DMS153 treated with DMSO at 0.1 percent for 48 hours (cell line): ENCODE measurements at regions not wholly inside any gene's neighbourhood (a gene's known extent, or its start where the extent isn't known, plus 50 kb on each side); places are given as distances from the start of the nearest gene placed in this dataset.
"Not testable (repeated sequence)": the region's sequence is repeated elsewhere in the genome, so short reads cannot be mapped to it uniquely, and the experiment has no call there.

Experiments used
- DNase-seq: peaks from one replicate; lab custom pipeline; 2025; ENCODE audit not compliant: unreplicated experiment; lab: John Stamatoyannopoulos, UW

DNA sequence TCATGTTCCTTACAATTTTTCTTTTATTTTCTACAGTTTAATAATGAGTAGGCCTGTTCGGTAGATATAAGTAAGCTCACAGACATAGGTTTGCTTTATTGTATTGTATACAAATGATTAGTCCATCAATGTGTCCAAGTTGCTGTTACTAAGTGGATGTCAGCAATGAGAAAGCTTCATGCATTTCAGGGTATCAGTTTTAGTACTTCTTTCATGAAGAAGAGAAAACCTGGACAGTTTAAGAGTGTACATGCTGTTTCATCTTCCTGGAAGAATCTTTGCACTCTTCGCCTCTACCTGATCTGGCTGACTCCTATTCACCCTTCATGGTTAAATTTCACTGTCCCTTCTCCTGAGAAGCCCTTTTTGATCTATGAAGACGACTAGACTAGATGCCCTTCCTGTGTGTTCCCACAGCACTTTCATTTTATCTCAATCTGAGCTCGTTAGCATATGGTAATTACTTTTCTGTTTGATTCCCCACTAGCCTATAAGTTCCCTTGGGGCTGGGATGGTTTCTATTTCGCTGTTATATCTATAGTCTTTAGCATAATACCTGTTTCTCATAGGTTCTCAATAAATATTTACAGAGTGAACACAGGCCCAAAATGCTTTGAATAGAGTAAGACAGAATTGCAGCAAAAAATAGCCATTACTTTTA, 70.7 kb downstream of the CETN3 start:
- no peak for DNase-seq

DNA sequence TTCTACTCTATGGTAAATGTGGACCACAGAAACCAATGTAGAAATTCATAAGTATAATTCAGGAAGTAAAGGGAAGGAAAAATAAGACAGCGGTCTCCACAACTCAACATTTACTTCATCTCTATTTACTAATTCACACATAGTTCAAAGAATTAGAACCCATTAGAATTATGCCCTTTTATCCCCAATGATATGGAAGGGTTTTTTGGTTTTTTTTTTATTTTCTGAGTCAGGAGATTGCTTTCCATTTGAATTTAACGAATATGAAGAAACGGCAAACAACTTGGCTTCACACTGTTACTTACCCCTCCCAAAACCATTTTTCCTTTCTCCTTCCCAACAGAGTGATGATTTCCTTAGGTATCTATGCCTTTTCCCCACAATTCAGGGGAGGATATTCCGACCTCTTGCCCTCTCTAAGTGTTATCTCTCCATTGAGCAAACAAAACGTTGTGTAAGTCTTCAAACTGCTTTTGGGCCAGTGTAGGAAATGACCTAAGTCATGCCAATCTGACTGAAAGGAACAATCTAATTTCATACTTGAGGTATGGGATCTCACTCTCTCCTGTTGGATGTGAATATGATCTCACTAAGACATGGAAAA, 72.0 kb downstream of the CETN3 start:
- DNase-seq: no peak

DNA sequence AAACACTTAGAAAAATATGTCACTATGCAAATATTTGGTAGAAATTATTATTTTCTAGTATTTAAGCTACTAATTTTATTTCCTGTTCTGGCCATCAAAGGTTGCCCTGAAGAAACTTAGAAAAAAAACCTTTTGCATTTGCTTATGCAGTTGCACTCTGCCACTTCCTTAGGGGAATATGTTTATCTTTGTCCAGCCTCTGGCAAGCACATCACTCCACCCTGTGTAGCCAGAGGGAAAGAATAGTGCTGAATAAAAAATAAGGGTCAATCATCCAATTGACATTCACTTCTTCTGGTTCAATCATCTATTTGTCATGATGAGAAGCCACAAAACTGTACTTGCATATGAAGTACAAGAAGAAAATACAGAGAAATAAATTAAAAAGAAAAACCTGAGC, 72.8 kb downstream of the CETN3 start:
- DNase-seq: no peak

DNA sequence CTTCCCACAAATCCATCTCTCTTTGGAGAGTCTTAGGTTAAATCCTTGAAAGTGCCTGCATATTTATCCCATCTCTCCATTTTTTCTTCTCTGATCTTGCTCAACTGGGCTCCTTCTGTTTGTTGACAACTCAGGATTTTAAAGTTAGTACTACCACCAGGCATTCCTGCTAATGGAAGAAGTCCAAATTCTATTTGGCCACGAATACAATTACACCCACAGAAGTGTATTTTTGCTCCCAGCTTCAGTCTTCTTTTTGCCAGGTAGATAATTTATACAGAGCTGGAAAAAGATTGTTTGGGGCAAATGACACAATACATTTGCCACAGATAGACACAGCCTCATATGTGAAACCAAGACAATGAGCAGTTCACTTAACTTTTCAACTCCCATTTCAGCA, 74.8 kb downstream of the CETN3 start:
- no peak for DNase-seq

DNA sequence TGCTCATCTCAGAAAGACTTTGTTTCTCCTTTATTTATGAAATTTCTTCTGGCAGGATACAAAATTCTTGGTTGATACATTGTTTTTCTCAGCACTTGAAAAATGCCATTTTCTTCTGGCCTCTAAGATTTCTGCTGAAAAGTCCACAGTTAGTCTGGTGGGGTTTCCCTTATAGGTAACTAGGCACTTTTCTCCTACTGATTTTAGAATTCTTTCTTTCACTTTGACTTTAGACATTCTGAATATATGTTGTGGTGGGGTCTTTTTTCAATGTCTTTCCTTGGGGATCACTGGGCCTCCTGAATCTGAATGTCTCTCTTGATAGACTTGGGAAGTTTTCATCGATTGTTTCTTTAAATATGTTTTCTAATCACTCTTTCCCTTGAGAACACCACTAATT, 79.6 kb downstream of the CETN3 start:
- no peak for DNase-seq

DNA sequence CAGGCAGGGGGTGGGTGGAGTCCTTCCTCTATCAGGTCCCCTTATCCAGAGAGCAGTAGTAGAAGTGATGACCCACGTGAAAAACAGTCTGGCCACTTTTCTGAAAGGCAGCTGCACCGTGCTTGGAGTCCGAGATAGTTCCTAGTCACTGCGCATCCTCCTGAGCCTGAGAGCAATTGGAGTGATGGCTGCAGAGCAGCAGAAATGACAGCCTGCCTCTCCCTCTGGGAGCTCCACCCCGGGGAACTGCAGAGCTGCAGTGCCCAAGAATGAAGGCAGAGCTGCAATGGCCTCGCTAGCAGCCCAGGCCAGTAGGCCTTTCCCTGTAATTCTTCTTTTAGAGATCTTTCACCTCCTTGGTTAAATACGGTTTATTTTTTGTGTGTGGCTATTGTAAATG, 82.6 kb downstream of the CETN3 start:
- DNase-seq: no peak

DNA sequence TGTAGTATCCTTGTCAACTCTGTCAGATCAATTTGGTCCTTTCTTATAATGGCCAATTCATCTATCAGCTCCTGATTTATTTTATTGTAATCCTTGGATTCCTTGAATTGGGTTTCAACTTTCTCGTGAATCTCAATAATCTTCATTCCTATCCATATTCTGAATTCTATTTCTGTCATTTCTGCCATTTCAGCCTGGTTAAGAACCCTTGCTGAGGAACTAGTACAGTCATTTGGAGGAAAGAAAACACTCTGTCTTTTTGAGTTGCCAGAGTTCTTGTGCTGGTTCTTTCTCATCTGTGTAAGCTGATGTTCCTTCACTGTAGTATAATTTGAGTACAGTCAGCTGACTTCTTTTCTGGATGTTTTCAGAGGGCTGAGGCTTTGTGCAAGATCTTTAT, 84.5 kb downstream of the CETN3 start:
- DNase-seq: no peak

DNA sequence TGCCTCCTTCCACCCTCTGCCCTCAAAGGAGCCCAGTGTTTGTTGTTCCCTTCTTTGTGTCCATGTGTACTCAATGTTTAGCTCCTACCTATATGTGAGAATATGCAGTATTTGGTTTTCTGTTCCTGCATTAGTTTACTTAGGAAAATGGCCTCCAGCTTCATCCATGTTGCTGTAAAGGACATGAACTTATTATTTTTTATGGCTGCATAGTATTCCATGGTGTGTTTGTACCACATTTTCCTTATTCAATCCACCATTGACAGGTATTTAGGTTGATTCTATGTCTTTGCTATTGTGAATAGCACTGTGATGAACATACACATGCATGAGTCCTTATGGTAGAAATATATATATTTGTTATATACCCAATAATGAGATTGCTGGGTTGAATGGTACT, 89.2 kb downstream of the CETN3 start:
- DNase-seq: not testable (repeated sequence)

DNA sequence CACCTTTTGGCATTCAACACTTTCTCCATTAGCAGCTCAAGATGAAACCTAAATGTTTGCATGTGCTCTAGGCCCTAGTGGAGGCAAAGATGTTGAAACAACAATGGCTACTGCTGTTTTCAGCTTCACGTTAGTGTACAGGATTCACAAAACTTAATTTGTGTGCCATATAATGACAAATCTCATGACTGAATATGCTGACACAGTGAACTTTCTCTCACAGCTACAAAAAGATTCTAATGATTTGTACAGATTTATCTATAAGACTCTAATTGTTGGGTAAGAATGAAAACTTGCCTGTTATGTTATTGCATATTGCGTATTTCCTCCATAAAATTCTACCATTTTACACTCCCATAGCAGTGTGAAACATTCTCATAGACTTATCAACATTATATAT, 97.5 kb downstream of the CETN3 start:
- no peak for DNase-seq

DNA sequence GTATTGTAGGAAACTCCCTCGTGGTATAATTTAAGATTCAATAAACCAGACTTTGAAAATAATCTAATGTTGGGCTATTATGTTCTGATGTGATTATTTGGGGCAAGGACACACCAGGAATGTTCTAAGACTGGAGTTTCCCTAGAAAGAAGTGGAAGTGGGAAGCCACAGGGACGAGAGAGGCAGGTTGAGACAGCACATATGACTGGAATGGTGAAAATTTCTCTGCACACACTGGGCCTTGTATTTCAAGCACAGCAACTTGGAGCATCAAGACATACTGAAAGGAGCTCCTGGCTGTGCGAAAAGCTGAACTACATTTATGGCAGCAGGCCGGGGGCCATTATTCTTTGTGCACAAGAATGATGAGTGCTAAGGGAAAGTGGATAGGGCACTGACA, 98.2 kb downstream of the CETN3 start:
- DNase-seq: no peak

DNA sequence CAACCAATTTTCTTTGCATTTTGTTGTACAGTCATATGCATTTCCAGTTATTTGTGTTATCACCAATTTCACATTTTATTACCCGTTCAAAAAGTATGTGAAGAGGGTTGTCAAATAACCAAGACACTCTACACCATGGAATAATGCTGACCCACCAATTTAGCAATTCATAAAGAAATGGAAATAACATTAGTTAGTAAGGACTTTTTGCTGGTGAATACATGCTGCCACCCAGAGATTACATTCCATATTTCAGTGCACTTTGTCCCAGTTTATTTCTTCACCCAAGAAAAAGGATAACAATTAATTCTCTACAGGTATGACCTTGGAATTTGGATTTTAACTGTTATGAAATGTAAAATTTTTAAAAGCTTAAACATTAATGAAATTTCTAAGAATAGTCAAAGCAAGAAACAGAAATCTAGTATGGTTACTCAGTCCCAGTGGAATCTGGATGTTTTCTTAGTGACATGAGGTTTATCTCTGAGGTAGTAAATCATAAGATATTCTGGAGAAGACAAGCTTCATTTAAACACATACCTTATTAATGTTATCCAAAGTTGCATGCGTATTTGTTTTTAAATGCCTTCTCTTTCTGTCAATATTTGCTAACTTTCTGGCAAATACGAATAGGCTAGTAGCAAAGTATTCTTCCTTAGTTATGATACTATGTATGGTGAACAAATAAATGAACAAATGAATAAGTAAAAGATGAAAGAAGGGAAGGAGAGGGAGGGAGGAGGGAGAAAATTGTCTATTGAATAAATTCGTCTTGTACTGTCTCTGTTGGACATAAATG, 100.6 kb downstream of the CETN3 start:
- DNase-seq: no peak

DNA sequence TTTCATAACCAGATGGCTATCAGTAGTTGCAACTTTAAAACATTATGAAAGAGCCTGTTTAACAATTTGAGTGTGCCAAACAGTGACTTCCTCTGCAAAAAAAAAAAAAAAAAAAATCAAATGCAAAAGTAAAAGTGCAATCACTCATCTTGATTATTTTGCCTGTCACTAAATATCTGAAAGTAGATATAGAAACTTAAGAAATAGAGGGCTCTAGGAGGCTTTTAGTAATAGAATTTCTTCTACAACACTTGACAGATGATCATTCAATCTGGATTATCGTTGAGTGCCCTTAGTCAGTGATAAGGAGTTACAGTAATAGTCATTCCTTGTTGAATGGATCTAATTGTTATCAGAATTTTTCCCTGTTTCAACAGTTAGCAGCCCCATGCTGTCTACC, 101.8 kb downstream of the CETN3 start:
- no peak for DNase-seq

DNA sequence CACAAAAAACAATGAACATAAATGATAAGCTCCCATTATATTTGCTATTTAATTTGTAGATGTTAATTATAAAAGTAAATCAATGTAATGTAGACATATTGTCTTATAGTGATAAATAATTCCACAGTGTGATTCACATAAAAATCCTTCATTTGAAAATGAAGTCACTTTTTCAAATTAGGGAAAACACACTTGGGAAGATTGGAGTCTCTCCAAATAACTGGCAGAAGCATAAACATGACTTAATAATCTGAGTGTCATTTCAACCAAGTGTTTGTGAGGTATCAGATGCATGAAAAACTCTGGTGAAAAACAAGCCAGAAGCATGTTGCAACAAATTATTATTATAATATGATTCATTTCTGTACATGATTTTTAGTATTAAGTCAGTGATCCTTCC, 102.2 kb downstream of the CETN3 start:
- no peak for DNase-seq

DNA sequence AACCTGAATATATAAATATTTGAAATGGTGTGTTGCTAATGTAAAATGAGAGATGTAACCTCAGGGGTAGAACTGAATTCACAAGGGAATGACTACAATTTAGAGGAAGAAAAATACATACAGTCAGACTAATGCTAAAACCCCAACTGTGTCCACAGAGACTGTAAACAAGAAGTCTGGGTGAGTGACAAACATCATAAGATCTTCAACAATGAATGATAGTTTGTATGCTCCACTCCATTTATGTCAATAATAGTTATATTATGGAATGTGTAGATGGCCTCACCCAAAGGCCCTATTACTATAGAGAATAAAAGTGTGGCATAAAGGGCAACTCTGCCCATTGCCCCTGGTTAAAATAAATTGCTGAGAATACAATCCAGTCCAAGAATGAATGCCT, 102.9 kb downstream of the CETN3 start:
- DNase-seq: no peak

DNA sequence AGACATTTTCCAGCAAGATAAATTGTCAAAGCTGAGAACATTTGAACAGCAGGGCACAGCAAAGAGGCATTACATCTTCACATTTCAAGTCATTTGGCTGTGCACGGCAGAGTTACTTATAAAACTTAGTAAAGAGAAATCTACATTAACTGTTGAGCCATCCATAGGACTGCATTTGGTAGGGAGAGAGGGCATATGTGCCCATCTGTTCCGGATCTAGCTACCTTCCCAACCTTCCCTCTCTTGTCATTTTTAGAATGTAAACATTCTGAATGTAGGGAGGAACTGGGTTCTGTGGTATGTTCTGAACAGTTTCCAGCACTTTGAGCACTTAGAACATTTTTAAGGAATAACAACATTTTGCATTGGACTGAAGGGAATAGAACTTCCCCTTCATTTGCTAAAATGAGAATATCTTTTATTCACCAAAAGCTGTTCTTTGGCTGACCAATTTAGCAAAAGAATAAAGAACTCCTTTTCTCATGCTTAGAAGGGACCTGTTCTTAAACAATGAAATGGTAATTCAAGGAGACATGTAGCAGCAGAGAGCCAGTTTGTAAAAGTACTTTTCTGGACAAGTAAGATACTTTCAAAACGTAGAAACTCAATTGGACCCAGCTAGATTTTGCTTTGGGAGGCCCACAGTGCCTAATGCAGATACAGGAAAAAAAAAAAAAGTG, 104.4 kb downstream of the CETN3 start:
- DNase-seq: no peak

DNA sequence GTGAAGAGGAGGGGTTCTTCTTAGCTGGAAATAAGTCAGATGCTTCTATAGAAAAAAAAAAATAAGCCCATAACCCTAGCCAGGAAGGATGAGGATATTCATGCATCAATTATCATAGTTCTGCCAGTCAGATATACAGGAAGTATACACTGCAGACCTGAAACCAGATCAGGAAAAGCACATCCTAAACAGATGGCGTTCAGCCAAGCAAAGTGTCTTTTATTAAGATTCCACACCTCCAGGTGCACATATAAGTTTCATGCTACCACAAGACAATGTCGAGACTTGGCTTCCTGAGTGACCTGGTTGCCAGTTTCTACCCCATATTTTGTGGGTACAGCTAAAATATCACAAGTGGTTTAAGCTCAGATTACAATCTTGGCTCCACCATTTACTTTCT, 108.3 kb downstream of the CETN3 start:
- DNase-seq: no peak

DNA sequence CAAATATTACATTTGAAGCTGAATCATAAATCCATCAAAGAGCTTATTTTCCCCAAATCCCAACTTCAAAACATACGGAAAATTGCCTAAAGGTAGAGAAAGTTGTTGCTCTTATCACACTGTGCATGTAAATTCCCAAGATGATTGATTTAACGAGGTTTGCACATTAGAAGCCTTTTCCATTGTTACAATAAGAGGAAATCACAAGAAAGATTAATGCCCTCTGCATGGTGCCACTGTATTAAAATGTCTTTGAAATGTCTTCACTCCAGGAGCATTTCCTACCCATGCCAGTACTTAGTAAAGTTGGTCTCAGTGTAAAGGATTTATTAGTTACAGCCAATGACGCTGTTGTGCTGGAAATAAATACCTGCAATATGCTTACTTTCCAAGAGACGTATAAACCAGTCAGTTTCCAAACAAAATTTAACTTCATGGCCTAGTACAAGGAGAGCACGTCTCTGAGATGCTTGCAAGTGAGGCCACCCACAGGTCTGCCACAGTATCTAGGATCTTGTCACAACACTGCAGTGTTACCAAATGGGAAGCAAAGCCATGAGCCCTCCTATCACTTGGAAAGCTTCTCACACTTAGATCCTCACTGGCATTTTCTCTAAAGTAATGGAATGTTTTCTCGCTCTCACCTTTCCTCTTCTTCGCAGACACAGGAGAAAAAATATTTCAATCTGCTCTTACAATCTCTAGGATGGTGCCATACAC, 112.4 kb downstream of the CETN3 start:
- DNase-seq: no peak

DNA sequence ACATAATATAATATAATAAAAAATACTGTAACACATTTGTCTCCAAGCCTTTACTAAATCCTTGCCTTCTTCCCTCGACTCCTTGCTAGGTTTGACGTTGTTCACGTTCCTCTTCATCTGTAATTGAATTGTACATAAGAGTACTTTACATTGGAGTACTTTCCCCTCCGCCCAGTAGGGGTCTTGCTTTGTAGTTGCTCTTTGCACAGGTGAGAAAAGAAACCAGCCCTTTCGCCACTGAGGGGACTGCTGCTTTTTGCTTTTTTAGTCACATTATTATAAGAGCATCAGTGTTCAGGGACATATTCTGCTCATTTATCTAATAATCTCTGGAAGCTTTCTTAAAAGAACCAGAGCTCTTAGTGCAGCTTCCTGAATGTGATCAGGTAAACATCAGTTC, 115.0 kb downstream of the CETN3 start:
- no peak for DNase-seq

DNA sequence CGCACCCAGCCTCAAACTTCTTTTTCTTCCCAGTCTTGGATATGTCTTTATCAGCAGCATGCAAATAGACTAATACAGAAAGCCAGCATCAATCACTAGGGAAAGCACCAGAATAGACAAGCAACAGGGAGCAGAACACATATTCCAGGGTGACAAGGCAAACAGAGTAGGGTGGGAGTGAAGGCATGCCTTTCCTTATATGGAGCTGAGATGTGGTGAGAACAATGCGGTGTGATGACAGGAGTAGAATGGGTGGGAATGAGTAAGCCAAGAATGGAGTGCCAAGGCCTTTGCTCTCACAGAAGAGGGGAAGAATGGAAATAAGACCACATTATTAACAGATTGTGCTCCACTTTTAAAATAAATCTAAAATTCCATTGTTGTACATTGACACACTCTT, 115.6 kb downstream of the CETN3 start:
- DNase-seq: no peak

DNA sequence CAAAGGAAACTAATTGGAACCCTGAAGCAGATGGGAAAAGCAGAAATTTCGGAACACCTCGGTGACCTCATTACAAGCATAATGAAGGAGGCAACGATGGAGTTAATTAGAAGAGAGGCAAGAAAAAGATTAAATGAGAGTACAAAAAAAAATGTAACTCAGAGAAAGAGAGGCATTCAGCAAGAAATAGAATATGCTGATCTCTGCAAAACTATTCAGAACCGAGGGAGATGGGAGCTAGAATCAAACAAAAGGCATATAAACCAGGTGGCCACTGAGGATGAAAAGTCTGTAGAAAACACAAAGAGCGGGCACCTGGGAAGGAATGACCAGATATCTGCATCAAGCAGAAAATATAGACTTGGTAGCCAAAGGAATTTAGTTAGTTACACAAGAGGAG, 118.9 kb downstream of the CETN3 start:
- DNase-seq: no peak

DNA sequence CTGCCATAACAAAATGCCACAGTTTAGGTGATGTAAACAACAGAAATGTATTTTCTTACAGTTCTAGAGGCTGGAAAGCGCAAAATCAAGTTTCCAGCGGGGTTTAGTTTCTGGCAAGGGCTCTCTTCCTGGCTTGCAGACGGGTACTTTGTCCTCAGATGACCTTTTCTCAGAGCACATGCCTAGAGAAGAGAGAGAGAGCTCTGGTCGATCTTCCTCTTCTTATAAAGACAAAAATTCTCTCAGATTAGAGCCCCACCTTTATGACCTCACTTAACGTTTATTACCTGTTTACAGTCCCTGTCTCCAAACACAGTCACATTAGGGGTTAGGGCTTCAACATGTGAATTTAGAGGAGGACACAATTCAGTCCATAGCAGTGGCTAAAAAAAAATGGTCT, 119.7 kb downstream of the CETN3 start:
- DNase-seq: no peak
